ENCODE measurements at regions not wholly inside any gene's neighbourhood (a gene's known extent, or its start where the extent isn't known, plus 50 kb on each side); places are given as distances from the start of the nearest gene placed in this dataset.

DNA sequence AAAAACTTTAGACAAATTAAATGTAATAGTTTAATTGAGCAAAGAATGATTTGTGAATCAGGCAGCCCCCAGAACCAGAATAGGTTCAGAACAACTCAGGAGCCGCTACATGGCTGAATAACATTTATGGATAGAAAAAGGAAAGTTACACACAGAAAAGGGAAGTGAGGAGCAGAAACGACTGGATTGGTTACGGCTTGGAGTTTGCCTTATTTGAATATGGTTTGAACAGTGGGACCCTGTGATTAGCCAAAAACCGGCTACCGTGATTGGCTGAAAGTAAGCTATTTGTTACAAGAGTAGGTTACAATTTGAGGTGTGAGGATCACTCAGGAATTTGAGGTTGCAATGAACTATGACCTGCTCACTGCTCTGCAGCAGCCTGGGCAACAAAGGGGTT is 1139.8 kb downstream of the CDH11 start:
- DNase-seq, result no peak

- peak in 1 of 2 experiments; percentile 0 for DNase-seq
These were observed 1140.2 kb downstream of the CDH11 start for GRCh38 chr16:63981639-63982038.

- no peak for DNase-seq
These were observed 1141.1 kb downstream of the CDH11 start for GRCh38 chr16:63980763-63981162.

- no peak for DNase-seq
These were observed 1143.6 kb downstream of the CDH11 start for GRCh38 chr16:63978240-63978639.

DNA sequence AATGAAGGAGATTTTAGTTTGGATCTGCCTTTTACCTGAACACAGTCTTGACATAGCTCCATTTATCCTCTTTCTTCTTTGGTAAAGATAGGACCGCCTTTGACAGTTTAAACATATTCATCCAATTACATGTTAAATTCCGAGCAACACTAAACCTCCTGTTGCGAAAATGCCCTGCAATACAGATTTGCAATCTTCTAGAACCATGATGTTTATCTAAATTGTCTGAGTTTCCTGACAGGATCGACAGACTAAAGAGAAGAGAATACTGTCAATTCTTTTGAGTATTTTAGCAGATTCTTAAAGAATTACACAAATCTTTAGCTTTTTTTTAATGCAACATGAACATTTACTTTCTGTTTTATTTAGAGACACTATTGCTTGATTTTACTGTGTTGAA is 1145.5 kb downstream of the CDH11 start:
- DNase-seq, result no peak

- no peak for DNase-seq
These were observed 1146.2 kb downstream of the CDH11 start for GRCh38 chr16:63975669-63976068.

- no peak for DNase-seq
These were observed 1153.9 kb downstream of the CDH11 start for GRCh38 chr16:63967966-63968365.

GRCh38 chr16:63960321-63960720 is 1161.5 kb downstream of the CDH11 start:
- DNase-seq, result no peak

GRCh38 chr16:63947022-63947421 is 1174.8 kb downstream of the CDH11 start:
- no peak for DNase-seq

DNA sequence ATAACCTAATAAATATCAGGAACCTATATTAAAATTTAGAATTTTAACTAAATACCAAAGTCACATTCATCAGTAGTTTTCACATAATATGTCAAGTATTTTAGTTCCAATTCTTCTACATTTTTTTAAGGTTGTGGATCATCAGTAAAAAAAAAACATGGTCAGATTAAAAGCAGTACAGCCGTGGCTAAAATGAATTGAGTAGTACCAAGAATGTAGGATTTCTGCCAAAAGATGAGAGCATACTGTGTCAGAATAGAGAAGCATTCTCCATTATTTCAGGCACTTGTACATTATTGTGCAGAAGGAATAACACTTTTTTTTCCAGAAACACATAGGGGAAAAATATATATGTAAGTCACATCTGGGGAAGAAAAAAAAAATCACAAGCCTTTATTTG is 1176.1 kb downstream of the CDH11 start:
- no peak for DNase-seq

GRCh38 chr16:63943566-63943965 is 1178.3 kb downstream of the CDH11 start:
- no peak for DNase-seq

DNA sequence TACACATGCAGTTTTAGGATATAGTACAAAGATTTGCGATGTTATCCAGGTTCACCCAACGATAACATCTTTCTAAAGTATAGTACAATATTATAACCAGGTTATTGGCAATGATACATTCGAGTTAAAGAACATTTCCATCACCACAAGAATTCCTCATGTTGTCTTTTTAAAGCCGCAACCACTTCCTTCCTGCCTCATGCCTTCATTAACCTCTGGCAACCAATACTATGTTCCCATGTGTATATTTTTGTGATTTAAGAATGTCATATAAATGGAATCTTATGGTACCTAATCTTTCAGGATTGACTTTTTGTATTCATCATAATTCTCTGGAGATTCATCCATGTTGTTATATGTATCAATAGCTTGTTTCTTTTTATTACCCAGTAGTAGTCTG is 1183.2 kb downstream of the CDH11 start:
- no peak for DNase-seq

DNA sequence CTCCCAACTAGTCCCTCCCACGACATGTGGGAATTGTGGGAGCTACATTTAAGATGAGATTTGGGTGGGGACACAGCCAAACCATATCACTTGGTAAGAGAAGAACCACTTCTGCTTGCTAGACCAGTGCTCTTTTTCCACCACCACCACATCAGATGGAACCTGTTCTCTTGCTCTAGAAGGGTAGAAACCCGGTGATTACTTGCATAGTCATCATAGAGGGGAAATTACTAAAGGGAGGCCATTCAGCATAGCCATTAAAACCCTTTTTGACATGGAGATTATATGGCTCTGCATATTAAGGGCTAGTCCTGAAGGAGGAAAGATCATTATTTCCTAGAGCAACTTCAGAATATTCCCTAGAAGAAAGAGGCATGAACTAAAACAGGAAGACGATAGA is 1188.0 kb downstream of the CDH11 start:
- DNase-seq, result no peak

- no peak for DNase-seq
These were observed 1193.4 kb downstream of the CDH11 start for GRCh38 chr16:63928421-63928820.

GRCh38 chr16:63925221-63925620 is 1196.6 kb downstream of the CDH11 start:
- DNase-seq, result no peak

DNA sequence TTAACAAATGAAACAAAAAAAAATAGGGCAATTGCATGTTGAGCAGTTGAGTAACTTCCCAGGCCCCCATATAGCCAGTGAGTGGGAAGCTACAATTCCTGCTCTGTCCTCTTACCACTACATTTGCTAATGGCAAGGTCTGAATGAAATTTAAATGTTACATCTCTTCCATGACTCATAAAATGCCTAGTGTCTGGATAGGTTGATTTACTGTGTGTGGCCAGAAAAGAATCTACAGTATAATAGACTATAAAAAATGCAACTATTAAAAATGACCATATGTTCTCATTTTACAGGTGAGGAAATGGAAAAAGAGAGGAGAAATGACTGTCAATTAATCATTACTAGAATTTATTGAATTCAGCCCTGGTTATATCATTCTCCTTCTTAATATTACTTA is 1199.3 kb downstream of the CDH11 start:
- DNase-seq, result no peak

GRCh38 chr16:63921737-63922295 is 1200.0 kb downstream of the CDH11 start:
- no peak for DNase-seq

- no peak for DNase-seq
These were observed 1208.6 kb downstream of the CDH11 start for GRCh38 chr16:63913290-63913689.

- DNase-seq, result no peak
These were observed 1214.6 kb downstream of the CDH11 start for GRCh38 chr16:63907251-63907650.

DNA sequence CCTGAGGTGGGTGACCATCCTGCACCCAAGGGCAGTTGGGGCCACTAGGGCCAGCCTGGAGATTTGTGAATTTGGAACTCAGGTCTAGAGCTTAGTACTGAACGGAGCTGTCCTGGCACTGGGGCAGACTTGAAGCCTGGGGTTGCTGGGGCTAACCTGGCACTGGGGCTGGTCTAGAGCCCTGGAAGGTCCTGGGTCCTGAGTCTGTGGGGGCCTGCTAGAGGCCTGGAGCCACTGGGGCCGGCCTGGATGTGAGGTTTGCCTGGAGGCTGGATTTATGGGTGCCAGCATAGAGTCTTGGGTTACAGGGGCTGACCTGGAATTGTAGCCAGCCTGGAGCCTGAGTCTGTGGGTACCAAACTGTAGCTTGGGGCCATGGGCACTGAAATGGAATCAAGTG is 1216.9 kb downstream of the CDH11 start:
- no peak for DNase-seq

GRCh38 chr16:63904182-63904581 is 1217.7 kb downstream of the CDH11 start:
- no peak for DNase-seq

GRCh38 chr16:63896383-63897109 is 1225.3 kb downstream of the CDH11 start:
- DNase-seq, result no peak

GRCh38 chr16:63890723-63891122 is 1231.1 kb downstream of the CDH11 start:
- no peak for DNase-seq

GRCh38 chr16:63890081-63890480 is 1231.8 kb downstream of the CDH11 start:
- DNase-seq, result no peak

- DNase-seq, result no peak
These were observed 1238.8 kb downstream of the CDH11 start for GRCh38 chr16:63883091-63883490.

Measured in NCI-H1930 (cell line).